OCI-LY7 (cell line): ENCODE measurements at regions not wholly inside any gene's neighbourhood (a gene's known extent, or its start where the extent isn't known, plus 50 kb on each side); places are given as distances from the start of the nearest gene placed in this dataset.

ENCODE experiments used
- CTCF ChIP-seq: fragments of 200-600 bp; sonication (generic); conservative IDR thresholded peaks from 2 replicates; pipeline ENCODE4 v1.5.1; 2014; ENCODE audit warnings: mild to moderate bottlenecking, antibody characterized with exemption, low read length, moderate library complexity, mixed read lengths
- EZH2phosphoT487 ChIP-seq: fragments of 200-600 bp; sonication (generic); IDR thresholded peaks from 2 replicates; pipeline ENCODE4 v1.6.1; 2018; ENCODE audit warnings: low read depth, borderline replicate concordance, mild to moderate bottlenecking, mixed run types, antibody characterized with exemption, low read length, moderate library complexity, mixed read lengths

- TF ChIP-seq CTCF (no peak), EZH2phosphoT487 (no peak)
These were observed 148.9 kb downstream of the TMEM200A start for GRCh38 chr6:130514712-130515111.
